ENCODE measurements at regions not wholly inside any gene's neighbourhood (a gene's known extent, or its start where the extent isn't known, plus 50 kb on each side); places are given as distances from the start of the nearest gene placed in this dataset.

- DNase-seq = no peak
Measured at GRCh38 chr6:137763436-137763835, 103.6 kb upstream of the TNFAIP3 start.

GRCh38 chr6:137763886-137764285 lies 103.2 kb upstream of the TNFAIP3 start:
- DNase-seq = no peak

- peak; percentile 38 for DNase-seq
Measured at GRCh38 chr6:137764464-137764863, 102.6 kb upstream of the TNFAIP3 start.

GRCh38 chr6:137765059-137765458 lies 102.0 kb upstream of the TNFAIP3 start:
- no peak for DNase-seq

- no peak for DNase-seq
Measured at GRCh38 chr6:137766596-137767370, 100.3 kb upstream of the TNFAIP3 start.

- no peak for DNase-seq
Measured at GRCh38 chr6:137767465-137767864, 99.6 kb upstream of the TNFAIP3 start.

GRCh38 chr6:137767911-137768690 lies 99.0 kb upstream of the TNFAIP3 start:
- no peak for DNase-seq

- DNase-seq = no peak
Measured at GRCh38 chr6:137768935-137769334, 98.1 kb upstream of the TNFAIP3 start.

- no peak for DNase-seq
Measured at GRCh38 chr6:137769797-137770362, 97.2 kb upstream of the TNFAIP3 start.

GRCh38 chr6:137772541-137773250 lies 94.4 kb upstream of the TNFAIP3 start:
- no peak for DNase-seq

GRCh38 chr6:137775227-137775626 lies 91.8 kb upstream of the TNFAIP3 start:
- no peak for DNase-seq

- no peak for DNase-seq
Measured at GRCh38 chr6:137775720-137776119, 91.3 kb upstream of the TNFAIP3 start.

- no peak for DNase-seq
Measured at GRCh38 chr6:137776256-137776655, 90.8 kb upstream of the TNFAIP3 start.

GRCh38 chr6:137776786-137777686 lies 90.0 kb upstream of the TNFAIP3 start:
- peak; percentile 37 for DNase-seq

- DNase-seq = no peak
Measured at GRCh38 chr6:137777687-137778075, 89.4 kb upstream of the TNFAIP3 start.

- DNase-seq = no peak
Measured at GRCh38 chr6:137779982-137780381, 87.1 kb upstream of the TNFAIP3 start.

GRCh38 chr6:137780447-137781034 lies 86.5 kb upstream of the TNFAIP3 start:
- no peak for DNase-seq

GRCh38 chr6:137781639-137782038 lies 85.4 kb upstream of the TNFAIP3 start:
- DNase-seq = no peak

GRCh38 chr6:137782166-137783039 lies 84.7 kb upstream of the TNFAIP3 start:
- no peak for DNase-seq

GRCh38 chr6:137783710-137784109 lies 83.3 kb upstream of the TNFAIP3 start:
- no peak for DNase-seq

GRCh38 chr6:137784583-137784982 lies 82.5 kb upstream of the TNFAIP3 start:
- DNase-seq = no peak

Data from amniotic stem cell (primary cell).